NOMO-1 (cell line): ENCODE measurements at regions not wholly inside any gene's neighbourhood (a gene's known extent, or its start where the extent isn't known, plus 50 kb on each side); places are given as distances from the start of the nearest gene placed in this dataset.
A peak's percentile ranks its signal among the peaks of the same experiment; 100 is the strongest.

Source experiments
- DNase-seq, 2 experiments: peaks; one replicate each; lab custom pipeline; 2025; ENCODE audit not compliant: unreplicated experiment in 2 of 2; lab: John Stamatoyannopoulos, UW

DNA sequence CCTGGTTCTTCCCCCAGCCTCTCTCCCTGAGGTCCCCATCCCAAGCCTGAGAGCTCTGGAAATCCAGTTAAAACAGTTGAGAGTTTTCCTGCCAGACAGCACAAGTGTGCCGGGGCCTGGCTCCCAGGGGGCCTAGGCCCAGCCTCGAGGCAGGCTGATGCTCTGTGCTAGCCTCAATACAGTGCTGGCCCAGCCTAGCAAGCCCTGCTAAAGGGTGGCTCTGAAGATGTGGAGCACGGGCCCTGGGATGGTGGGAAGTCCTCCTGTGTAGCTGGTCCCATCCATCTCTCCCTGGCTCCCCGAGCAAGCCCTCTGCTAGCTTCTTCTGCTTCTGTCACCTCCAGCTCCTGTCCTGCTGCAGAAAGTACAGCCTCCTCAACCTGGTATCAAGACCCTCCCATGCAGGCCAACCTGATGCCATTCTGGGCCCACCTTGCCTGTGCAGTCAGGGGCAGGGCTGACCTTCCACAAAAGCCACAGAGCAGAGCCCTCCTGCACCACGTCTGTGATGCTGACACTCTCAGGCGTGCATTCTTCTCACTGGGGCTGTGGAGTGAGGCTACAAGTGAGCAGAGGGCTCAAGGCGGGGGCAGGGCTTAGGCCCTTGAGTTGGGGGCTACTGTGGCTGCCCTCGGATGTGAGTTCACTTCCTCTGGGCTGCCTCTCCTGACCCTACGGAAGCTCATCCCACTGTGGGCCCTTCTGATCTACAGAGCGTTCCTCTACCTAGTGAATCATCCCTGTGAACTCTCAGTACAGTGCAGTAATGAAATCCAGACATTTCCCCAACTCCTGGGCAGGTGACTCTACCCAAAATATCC, 60.1 kb upstream of the LAPTM4A start:
- DNase-seq, result no peak

DNA sequence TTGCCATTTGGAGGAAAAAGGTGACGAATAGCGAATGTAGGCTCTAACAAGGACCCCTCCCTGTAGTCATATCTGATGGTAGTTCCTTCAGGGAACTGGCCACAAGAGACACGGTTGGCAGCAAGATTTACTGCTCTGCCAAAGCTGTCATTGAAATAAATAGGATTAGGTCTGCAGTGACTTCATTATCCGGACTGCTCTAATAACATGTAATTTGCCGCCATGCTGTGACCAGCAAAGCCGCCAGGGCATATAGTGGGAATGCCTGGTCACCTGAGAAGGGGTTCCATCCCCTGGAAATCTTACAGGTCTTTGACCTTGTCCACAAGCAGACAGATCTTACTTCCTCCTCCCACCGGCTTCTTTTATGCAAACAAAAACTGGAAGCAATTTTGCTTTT, 59.4 kb upstream of the LAPTM4A start:
- peak in 1 of 2 experiments; percentile 14 for DNase-seq

DNA sequence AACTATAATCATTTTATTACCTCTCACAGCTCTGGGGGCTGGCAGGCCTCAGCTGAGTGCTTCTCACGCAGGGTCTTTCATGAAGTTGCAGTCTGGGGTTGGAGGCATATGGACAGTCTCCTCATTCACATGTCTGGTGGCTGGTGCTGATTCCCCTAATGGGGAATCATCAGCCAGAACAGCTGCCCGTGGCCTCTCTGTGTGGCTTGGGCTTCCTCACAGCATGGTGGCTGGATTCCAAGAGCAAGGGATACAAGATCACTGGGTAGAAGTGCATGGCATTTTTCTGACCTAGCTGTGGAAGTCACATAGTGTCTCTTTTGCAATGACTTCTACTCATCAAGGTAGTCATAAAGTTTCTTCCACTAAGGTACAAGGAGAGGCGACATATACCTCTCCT, 59.0 kb upstream of the LAPTM4A start:
- no peak for DNase-seq

DNA sequence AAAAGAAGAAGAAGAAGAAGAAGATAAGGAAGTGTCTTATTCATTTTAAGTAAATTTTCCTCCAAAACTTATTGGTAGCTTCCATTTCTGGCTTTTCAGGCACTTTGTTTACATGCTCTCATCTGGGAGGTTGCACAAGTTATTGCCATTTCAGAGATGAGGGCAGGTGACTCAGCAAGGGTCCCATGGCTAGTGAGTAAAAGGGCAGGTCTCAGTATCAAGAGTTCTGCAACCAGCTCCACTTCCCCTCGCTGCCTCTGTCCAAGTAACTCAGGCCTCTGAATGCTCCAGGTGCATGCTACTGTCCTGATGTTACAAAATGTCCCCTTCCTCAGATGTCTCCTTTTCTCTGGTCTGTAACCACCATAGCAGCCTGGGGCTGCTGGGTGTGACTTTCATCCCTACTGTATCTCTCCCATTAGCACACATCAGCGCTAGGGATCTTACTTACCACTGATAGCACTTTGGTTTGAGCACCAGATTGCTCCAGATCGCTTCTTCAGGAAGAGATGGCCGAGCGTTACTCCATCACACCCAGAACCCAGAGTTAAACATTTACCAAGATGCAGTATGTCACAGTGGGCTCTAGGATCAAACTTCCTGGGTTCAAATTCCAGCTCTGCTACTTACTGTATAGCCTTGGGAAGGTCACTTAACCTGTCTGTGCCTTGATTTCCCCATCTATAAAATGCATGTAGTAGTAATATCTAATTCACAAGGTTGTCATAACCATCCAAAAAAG, 57.4 kb upstream of the LAPTM4A start:
- DNase-seq, result peak in 1 of 2 experiments; percentile 32

DNA sequence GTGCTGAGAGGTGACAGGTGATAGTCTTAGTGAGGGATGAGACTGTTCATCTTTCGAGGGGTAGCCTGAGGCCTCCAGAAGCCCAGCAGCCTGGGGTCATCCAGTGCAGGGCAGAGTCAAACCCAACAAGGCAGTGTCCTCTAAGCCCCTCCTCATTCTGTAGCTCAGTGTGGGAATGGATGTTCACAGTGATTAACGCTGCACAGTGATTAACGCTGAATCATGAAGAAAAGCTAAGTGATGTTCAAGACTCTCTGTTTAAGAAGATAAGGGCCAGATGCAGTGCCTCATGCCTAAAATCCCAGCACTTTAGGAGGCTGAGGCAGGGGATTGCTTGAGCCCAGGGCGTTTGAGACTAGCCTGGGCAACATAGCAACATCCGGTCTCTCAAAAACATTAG, 56.3 kb upstream of the LAPTM4A start:
- DNase-seq, result no peak

DNA sequence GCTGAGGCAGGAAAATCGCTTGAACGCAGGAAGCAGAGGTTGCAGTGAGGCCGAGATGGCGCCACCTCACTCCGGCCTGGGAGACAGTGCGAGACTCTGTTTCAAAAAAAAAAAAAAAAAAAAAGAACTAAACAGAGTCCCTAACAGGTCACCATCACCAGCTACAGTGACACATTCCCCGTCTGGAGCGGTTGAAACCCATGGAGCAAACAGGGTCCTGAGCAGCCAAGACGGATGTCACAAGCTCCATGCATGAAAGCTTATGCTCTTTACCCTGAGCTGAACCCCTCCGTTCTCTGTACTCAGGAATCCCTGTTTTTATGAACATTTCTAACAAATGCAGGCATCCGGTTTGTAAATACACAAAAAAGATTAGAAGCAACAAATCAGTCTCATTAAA, 55.9 kb upstream of the LAPTM4A start:
- DNase-seq, result no peak

DNA sequence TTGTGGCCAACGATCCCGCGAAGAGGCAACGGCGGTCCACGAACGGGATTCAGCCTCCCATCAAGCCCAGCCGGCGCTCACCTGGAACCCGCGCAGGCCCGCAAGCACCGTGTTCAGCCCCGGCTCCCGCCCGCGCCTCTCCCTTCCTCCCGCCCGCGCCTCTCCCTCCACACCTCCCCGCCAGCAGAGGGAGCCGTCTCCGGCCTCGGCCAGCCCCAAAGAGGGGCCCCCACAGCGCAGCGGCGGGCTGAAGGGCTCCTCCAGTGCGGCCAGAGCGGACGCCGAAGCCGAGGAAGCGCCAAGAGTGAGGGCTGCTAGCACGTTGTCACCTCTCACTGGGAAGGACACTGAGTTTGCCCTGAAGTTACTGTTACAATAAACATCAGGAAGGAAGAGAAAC, 55.3 kb upstream of the LAPTM4A start:
- no peak for DNase-seq

DNA sequence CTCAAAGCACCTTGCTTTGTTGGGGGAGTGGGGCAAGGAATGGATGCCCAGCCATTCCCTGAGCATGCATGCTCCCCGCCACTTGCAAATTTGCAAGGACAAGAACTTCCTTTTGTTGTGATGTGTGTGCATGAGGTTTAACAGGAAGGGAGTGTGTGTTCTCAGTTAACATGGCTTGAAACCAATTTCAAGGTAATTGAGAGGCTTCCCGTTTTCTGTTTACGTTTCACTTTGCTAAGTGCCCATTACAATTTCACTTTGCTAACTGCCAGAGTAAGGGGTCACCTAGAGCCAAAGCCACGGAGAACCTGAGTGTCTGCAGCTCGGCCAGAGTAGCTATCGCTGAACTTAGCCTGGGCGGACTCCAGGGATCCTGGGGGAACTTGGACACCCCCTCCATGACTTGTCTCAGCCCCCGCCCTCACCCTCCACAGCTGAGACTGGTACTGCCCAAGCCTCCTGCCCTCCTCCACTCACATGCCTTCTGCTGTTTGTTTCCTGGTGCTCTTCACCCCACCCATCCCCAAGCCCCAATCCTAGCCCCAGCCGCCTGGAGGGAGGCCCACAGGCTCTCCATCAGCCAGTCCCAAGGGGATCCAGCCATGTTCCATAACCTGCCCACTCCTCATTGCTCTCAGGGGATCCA, 53.6 kb upstream of the LAPTM4A start:
- peak in 1 of 2 experiments; percentile 15 for DNase-seq

DNA sequence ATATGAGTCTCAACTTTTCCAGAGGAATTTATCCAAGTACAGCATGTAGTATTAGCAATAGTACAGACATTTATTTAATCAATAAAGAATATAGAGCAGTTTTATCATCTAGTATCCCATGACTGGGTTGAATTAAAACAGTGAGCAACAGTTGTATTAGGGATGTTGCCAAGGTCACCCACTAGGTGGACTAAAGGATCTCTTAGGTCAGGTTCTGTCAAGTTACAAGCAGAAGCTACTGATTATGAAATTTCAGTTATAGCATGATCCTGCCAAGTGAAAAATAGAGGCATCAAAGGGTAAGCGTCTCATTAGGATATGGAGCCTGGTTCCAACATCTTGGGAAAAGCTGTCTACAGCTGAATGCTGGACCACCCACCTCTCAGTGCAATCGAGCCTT, 52.1 kb upstream of the LAPTM4A start:
- peak in 1 of 2 experiments; percentile 39 for DNase-seq
